Sciatic nerve (tissue), 2 donors: ENCODE measurements at regions not wholly inside any gene's neighbourhood (a gene's known extent, or its start where the extent isn't known, plus 50 kb on each side); places are given as distances from the start of the nearest gene placed in this dataset.

Experiments
- ATAC-seq: fragments of 200-7000 bp; cut with Tn5 transposase; one replicate; pipeline ENCODE4 v1.9.1; 2020; ENCODE audit warnings: mild to moderate bottlenecking, moderate library complexity
- DNase-seq: peaks from one replicate; pipeline ENCODE4 v3.0.0-alpha.2; 2020; ENCODE audit warnings: low spot score
- intact Hi-C: fragments of 100-400 bp; cut with DNase I; formaldehyde crosslinking; loops from one replicate; pipeline ENCODE4 v1.14.2; 2022
- donor health status: DM: no; HTN: no; CAD: no.
- donor health status: DM: no; HTN: no; CAD: no.

- ATAC-seq = no peak
- intact Hi-C loops = no loop called here
- no peak for DNase-seq
Observed at GRCh38 chr21:32185103-32185502, 93.7 kb downstream of the MIS18A start.

GRCh38 chr21:32184485-32184884 is 94.4 kb downstream of the MIS18A start:
- ATAC-seq = no peak
- intact Hi-C loops = no loop called here
- DNase-seq = no peak

- ATAC-seq = no peak
- no peak for DNase-seq
- intact Hi-C loops = no loop called here
Observed at GRCh38 chr21:32184065-32184464, 94.8 kb downstream of the MIS18A start.

GRCh38 chr21:32183396-32183795 is 95.5 kb downstream of the MIS18A start:
- intact Hi-C loops = no loop called here
- ATAC-seq (no peak), DNase-seq (no peak)

GRCh38 chr21:32182449-32182848 is 96.4 kb downstream of the MIS18A start:
- intact Hi-C loops = no loop called here
- no peak for ATAC-seq
- DNase-seq = no peak

GRCh38 chr21:32181457-32181856 is 97.4 kb downstream of the MIS18A start:
- no peak for ATAC-seq
- intact Hi-C loops = no loop called here
- no peak for DNase-seq

- ATAC-seq (no peak), DNase-seq (no peak)
- intact Hi-C loops = no loop called here
Observed at GRCh38 chr21:32174819-32175218, 104.0 kb downstream of the MIS18A start.

- intact Hi-C loops = no loop called here
- ATAC-seq = no peak
- DNase-seq = no peak
Observed at GRCh38 chr21:32173121-32173724, 105.6 kb downstream of the MIS18A start.

GRCh38 chr21:32172106-32172505 is 106.7 kb downstream of the MIS18A start:
- ATAC-seq (no peak), DNase-seq (no peak)
- intact Hi-C loops = no loop called here

GRCh38 chr21:32167513-32167912 is 111.3 kb downstream of the MIS18A start:
- intact Hi-C loops = no loop called here
- no peak for ATAC-seq
- no peak for DNase-seq

- intact Hi-C loops = no loop called here
- no peak for ATAC-seq
- no peak for DNase-seq
Observed at GRCh38 chr21:32163386-32163785, 115.5 kb downstream of the MIS18A start.

- ATAC-seq (no peak), DNase-seq (no peak)
- intact Hi-C loops = no loop called here
Observed at GRCh38 chr21:32162727-32163320, 116.0 kb downstream of the MIS18A start.

GRCh38 chr21:32155226-32155625 is 123.6 kb downstream of the MIS18A start:
- DNase-seq (no peak), ATAC-seq (no peak)
- intact Hi-C loops = no loop called here

- ATAC-seq (no peak), DNase-seq (no peak)
- intact Hi-C loops = no loop called here
Observed at GRCh38 chr21:32147041-32147440, 131.8 kb downstream of the MIS18A start.

GRCh38 chr21:32144851-32145250 is 134.0 kb downstream of the MIS18A start:
- DNase-seq (no peak), ATAC-seq (no peak)
- intact Hi-C loops = no loop called here

- DNase-seq (peak; percentile 60), ATAC-seq (peak; percentile 90)
- intact Hi-C loops = no loop called here
Observed at GRCh38 chr21:32143241-32143939, 135.5 kb downstream of the MIS18A start.

- no peak for DNase-seq
- intact Hi-C loops = no loop called here
- ATAC-seq = no peak
Observed at GRCh38 chr21:32141318-32141633, 137.6 kb downstream of the MIS18A start.

- intact Hi-C loops = no loop called here
- ATAC-seq (no peak), DNase-seq (no peak)
Observed at GRCh38 chr21:32140604-32141317, 138.1 kb downstream of the MIS18A start.

GRCh38 chr21:32140151-32140550 is 138.7 kb downstream of the MIS18A start:
- DNase-seq = no peak
- intact Hi-C loops = no loop called here
- no peak for ATAC-seq

- DNase-seq = no peak
- ATAC-seq = no peak
- intact Hi-C loops = no loop called here
Observed at GRCh38 chr21:32138658-32139057, 140.2 kb downstream of the MIS18A start.
